ENCODE measurements at regions not wholly inside any gene's neighbourhood (a gene's known extent, or its start where the extent isn't known, plus 50 kb on each side); places are given as distances from the start of the nearest gene placed in this dataset.

GRCh38 chr13:109387471-109387870, 398.9 kb downstream of the IRS2 start:
- no peak overlapping the region for H3K4me3 ChIP-seq (ENCODE audit: low read depth, low read length)
- H3K9me3 ChIP-seq (ENCODE audit: control insufficient read depth, insufficient read depth, low read length): no peaks in the 10 kb centered on the region
- no peak overlapping the region for H3K9ac ChIP-seq (ENCODE audit: low read depth, low read length)
- H3K27me3 ChIP-seq (ENCODE audit: control insufficient read depth, insufficient read depth, low read length): no peaks in the 10 kb centered on the region
- H3K27ac ChIP-seq (ENCODE audit: low read depth, low read length): no peak overlapping the region
- H3K36me3 ChIP-seq (ENCODE audit: control insufficient read depth, insufficient read depth, low read length): no peaks in the 10 kb centered on the region
- no peaks in the 10 kb centered on the region for H3K4me1 ChIP-seq (ENCODE audit: control insufficient read depth, insufficient read depth, low read length)

- H3K27me3 ChIP-seq (ENCODE audit: control insufficient read depth, insufficient read depth, low read length): no peaks in the 10 kb centered on the region
- H3K4me1 ChIP-seq (ENCODE audit: control insufficient read depth, insufficient read depth, low read length): no peaks in the 10 kb centered on the region
- no peak overlapping the region for H3K4me3 ChIP-seq (ENCODE audit: low read depth, low read length)
- H3K9ac ChIP-seq (ENCODE audit: low read depth, low read length): no peak overlapping the region
- no peaks in the 10 kb centered on the region for H3K9me3 ChIP-seq (ENCODE audit: control insufficient read depth, insufficient read depth, low read length)
- H3K27ac ChIP-seq (ENCODE audit: low read depth, low read length): no peak overlapping the region
- no peaks in the 10 kb centered on the region for H3K36me3 ChIP-seq (ENCODE audit: control insufficient read depth, insufficient read depth, low read length)
Measured at GRCh38 chr13:109385242-109385560, 401.2 kb downstream of the IRS2 start.

- Histone ChIP-seq H3K27me3 (ENCODE audit: control insufficient read depth, insufficient read depth, low read length) (no peaks in the 10 kb centered on the region), H3K4me3 (ENCODE audit: low read depth, low read length) (no peak overlapping the region), H3K9me3 (ENCODE audit: control insufficient read depth, insufficient read depth, low read length) (no peaks in the 10 kb centered on the region), H3K9ac (ENCODE audit: low read depth, low read length) (no peak overlapping the region), H3K36me3 (ENCODE audit: control insufficient read depth, insufficient read depth, low read length) (no peaks in the 10 kb centered on the region), H3K27ac (ENCODE audit: low read depth, low read length) (no peak overlapping the region), H3K4me1 (ENCODE audit: control insufficient read depth, insufficient read depth, low read length) (no peaks in the 10 kb centered on the region)
Measured at GRCh38 chr13:109384491-109385241, 401.7 kb downstream of the IRS2 start.

- no peaks in the 10 kb centered on the region for H3K27me3 ChIP-seq (ENCODE audit: control insufficient read depth, insufficient read depth, low read length)
- no peak overlapping the region for H3K27ac ChIP-seq (ENCODE audit: low read depth, low read length)
- H3K36me3 ChIP-seq (ENCODE audit: control insufficient read depth, insufficient read depth, low read length): no peaks in the 10 kb centered on the region
- no peaks in the 10 kb centered on the region for H3K4me1 ChIP-seq (ENCODE audit: control insufficient read depth, insufficient read depth, low read length)
- no peak overlapping the region for H3K9ac ChIP-seq (ENCODE audit: low read depth, low read length)
- H3K4me3 ChIP-seq (ENCODE audit: low read depth, low read length): no peak overlapping the region
- H3K9me3 ChIP-seq (ENCODE audit: control insufficient read depth, insufficient read depth, low read length): no peaks in the 10 kb centered on the region
Measured at GRCh38 chr13:109383683-109384082, 402.7 kb downstream of the IRS2 start.

- H3K4me3 ChIP-seq (ENCODE audit: low read depth, low read length): no peak overlapping the region
- no peak overlapping the region for H3K27ac ChIP-seq (ENCODE audit: low read depth, low read length)
- H3K9ac ChIP-seq (ENCODE audit: low read depth, low read length): no peak overlapping the region
- no peaks in the 10 kb centered on the region for H3K4me1 ChIP-seq (ENCODE audit: control insufficient read depth, insufficient read depth, low read length)
- no peaks in the 10 kb centered on the region for H3K9me3 ChIP-seq (ENCODE audit: control insufficient read depth, insufficient read depth, low read length)
- H3K36me3 ChIP-seq (ENCODE audit: control insufficient read depth, insufficient read depth, low read length): no peaks in the 10 kb centered on the region
- H3K27me3 ChIP-seq (ENCODE audit: control insufficient read depth, insufficient read depth, low read length): no peaks in the 10 kb centered on the region
Measured at GRCh38 chr13:109381546-109382180, 404.7 kb downstream of the IRS2 start.

GRCh38 chr13:109380457-109380856, 405.9 kb downstream of the IRS2 start:
- no peaks in the 10 kb centered on the region for H3K36me3 ChIP-seq (ENCODE audit: control insufficient read depth, insufficient read depth, low read length)

GRCh38 chr13:109379930-109380329, 406.5 kb downstream of the IRS2 start:
- Histone ChIP-seq H3K9me3 (ENCODE audit: control insufficient read depth, insufficient read depth, low read length) (no peaks in the 10 kb centered on the region), H3K27ac (ENCODE audit: low read depth, low read length) (no peak overlapping the region), H3K4me3 (ENCODE audit: low read depth, low read length) (no peak overlapping the region), H3K9ac (ENCODE audit: low read depth, low read length) (no peak overlapping the region), H3K36me3 (ENCODE audit: control insufficient read depth, insufficient read depth, low read length) (no peaks in the 10 kb centered on the region), H3K4me1 (ENCODE audit: control insufficient read depth, insufficient read depth, low read length) (no peaks in the 10 kb centered on the region), H3K27me3 (ENCODE audit: control insufficient read depth, insufficient read depth, low read length) (no peaks in the 10 kb centered on the region)

More at GRCh38 chr13:109380457-109380856, 405.9 kb downstream of the IRS2 start:
- Histone ChIP-seq H3K4me3 (ENCODE audit: low read depth, low read length) (no peak overlapping the region), H3K4me1 (ENCODE audit: control insufficient read depth, insufficient read depth, low read length) (no peaks in the 10 kb centered on the region), H3K27me3 (ENCODE audit: control insufficient read depth, insufficient read depth, low read length) (no peaks in the 10 kb centered on the region), H3K9me3 (ENCODE audit: control insufficient read depth, insufficient read depth, low read length) (no peaks in the 10 kb centered on the region), H3K9ac (ENCODE audit: low read depth, low read length) (no peak overlapping the region), H3K27ac (ENCODE audit: low read depth, low read length) (no peak overlapping the region)

- H3K9ac ChIP-seq (ENCODE audit: low read depth, low read length): no peak overlapping the region
- no peaks in the 10 kb centered on the region for H3K36me3 ChIP-seq (ENCODE audit: control insufficient read depth, insufficient read depth, low read length)
- no peaks in the 10 kb centered on the region for H3K27me3 ChIP-seq (ENCODE audit: control insufficient read depth, insufficient read depth, low read length)
- H3K9me3 ChIP-seq (ENCODE audit: control insufficient read depth, insufficient read depth, low read length): no peaks in the 10 kb centered on the region
- H3K27ac ChIP-seq (ENCODE audit: low read depth, low read length): no peak overlapping the region
- no peaks in the 10 kb centered on the region for H3K4me1 ChIP-seq (ENCODE audit: control insufficient read depth, insufficient read depth, low read length)
- H3K4me3 ChIP-seq (ENCODE audit: low read depth, low read length): no peak overlapping the region
Measured at GRCh38 chr13:109376936-109377335, 409.4 kb downstream of the IRS2 start.

- H3K9ac ChIP-seq (ENCODE audit: low read depth, low read length): no peak overlapping the region
- no peaks in the 10 kb centered on the region for H3K27me3 ChIP-seq (ENCODE audit: control insufficient read depth, insufficient read depth, low read length)
- no peaks in the 10 kb centered on the region for H3K4me1 ChIP-seq (ENCODE audit: control insufficient read depth, insufficient read depth, low read length)
- H3K4me3 ChIP-seq (ENCODE audit: low read depth, low read length): no peak overlapping the region
- no peaks in the 10 kb centered on the region for H3K9me3 ChIP-seq (ENCODE audit: control insufficient read depth, insufficient read depth, low read length)
- no peak overlapping the region for H3K27ac ChIP-seq (ENCODE audit: low read depth, low read length)
- no peaks in the 10 kb centered on the region for H3K36me3 ChIP-seq (ENCODE audit: control insufficient read depth, insufficient read depth, low read length)
Measured at GRCh38 chr13:109374609-109375200, 411.7 kb downstream of the IRS2 start.

- H3K4me3 ChIP-seq (ENCODE audit: low read depth, low read length): no peak overlapping the region
- H3K27ac ChIP-seq (ENCODE audit: low read depth, low read length): no peak overlapping the region
- H3K27me3 ChIP-seq (ENCODE audit: control insufficient read depth, insufficient read depth, low read length): no peaks in the 10 kb centered on the region
- no peak overlapping the region for H3K9ac ChIP-seq (ENCODE audit: low read depth, low read length)
- H3K4me1 ChIP-seq (ENCODE audit: control insufficient read depth, insufficient read depth, low read length): no peaks in the 10 kb centered on the region
- H3K9me3 ChIP-seq (ENCODE audit: control insufficient read depth, insufficient read depth, low read length): no peaks in the 10 kb centered on the region
- H3K36me3 ChIP-seq (ENCODE audit: control insufficient read depth, insufficient read depth, low read length): no peaks in the 10 kb centered on the region
Measured at GRCh38 chr13:109372666-109373065, 413.7 kb downstream of the IRS2 start.

- H3K9me3 ChIP-seq (ENCODE audit: control insufficient read depth, insufficient read depth, low read length): no peaks in the 10 kb centered on the region
- no peak overlapping the region for H3K27ac ChIP-seq (ENCODE audit: low read depth, low read length)
- H3K36me3 ChIP-seq (ENCODE audit: control insufficient read depth, insufficient read depth, low read length): no peaks in the 10 kb centered on the region
- H3K4me1 ChIP-seq (ENCODE audit: control insufficient read depth, insufficient read depth, low read length): no peaks in the 10 kb centered on the region
- no peak overlapping the region for H3K4me3 ChIP-seq (ENCODE audit: low read depth, low read length)
- no peak overlapping the region for H3K9ac ChIP-seq (ENCODE audit: low read depth, low read length)
- H3K27me3 ChIP-seq (ENCODE audit: control insufficient read depth, insufficient read depth, low read length): no peaks in the 10 kb centered on the region
Measured at GRCh38 chr13:109371066-109371465, 415.3 kb downstream of the IRS2 start.

Measured in HUES48 (cell line).